GM12878 (cell line): ENCODE measurements at regions not wholly inside any gene's neighbourhood (a gene's known extent, or its start where the extent isn't known, plus 50 kb on each side); places are given as distances from the start of the nearest gene placed in this dataset.

ENCODE experiments used
- CEBPB ChIP-seq, 2 experiments: fragments of 150-350 bp in 1 of 2; IDR thresholded peaks; 2 replicates each; pipeline ENCODE4 v1.6.1; 2012 to 2014; ENCODE audit warnings: low read depth in 2 of 2, low read length in 2 of 2, borderline replicate concordance in 1 of 2, inconsistent platforms in 1 of 2
- FOXM1 ChIP-seq: IDR thresholded peaks from 2 replicates; pipeline ENCODE4 v1.6.1; 2012; ENCODE audit warnings: low read depth, mild to moderate bottlenecking, inconsistent platforms, low read length, moderate library complexity
- GATAD2B ChIP-seq: fragments of 450-650 bp; conservative IDR thresholded peaks from 2 replicates; pipeline ENCODE4 v1.6.1; 2017; ENCODE audit warnings: low read depth, mild to moderate bottlenecking, moderate library complexity
- KDM1A ChIP-seq: fragments of 200-600 bp; sonication (generic); IDR thresholded peaks from 2 replicates; pipeline ENCODE4 v1.6.1; 2016; ENCODE audit warnings: borderline replicate concordance
- MEF2B ChIP-seq: fragments of 450-650 bp; IDR thresholded peaks from 2 replicates; pipeline ENCODE4 v1.6.1; 2018; ENCODE audit warnings: mild to moderate bottlenecking, moderate library complexity; ENCODE audit not compliant: partially characterized antibody, poor library complexity, severe bottlenecking
- NR2C1 ChIP-seq: fragments of 450-650 bp; IDR thresholded peaks from 2 replicates; pipeline ENCODE4 v1.6.1; 2017; ENCODE audit warnings: antibody characterized with exemption, mild to moderate bottlenecking, moderate library complexity
- POLR2AphosphoS2 ChIP-seq: IDR thresholded peaks from 2 replicates; pipeline ENCODE4 v1.6.1; 2011; ENCODE audit warnings: low read depth, mild to moderate bottlenecking, low read length, improper control_type of control experiment, moderate library complexity
- SMAD5 ChIP-seq: IDR thresholded peaks from 2 replicates; pipeline ENCODE4 v1.6.1; 2016; ENCODE audit warnings: antibody characterized with exemption, low read depth
- TF ChIP-seq, protein P1 (sequence below): IDR thresholded peaks from 2 replicates; pipeline ENCODE4 v1.6.1; 2011; ENCODE audit warnings: borderline replicate concordance, low read depth, mild to moderate bottlenecking, moderate library complexity, mixed read lengths, low read length; ENCODE audit not compliant: insufficient read depth; ENCODE audit errors: extremely low read length
- TF ChIP-seq, protein P2 (sequence below): fragments of 450-650 bp; IDR thresholded peaks from 2 replicates; pipeline ENCODE4 v1.6.1; 2016; ENCODE audit warnings: mild to moderate bottlenecking
- TF ChIP-seq, protein P3 (sequence below): fragments of 450-650 bp; IDR thresholded peaks from 2 replicates; pipeline ENCODE4 v1.6.1; 2017; ENCODE audit warnings: low read depth, mild to moderate bottlenecking, moderate library complexity
- TF ChIP-seq, protein P4 (sequence below): fragments of 450-650 bp; IDR thresholded peaks from 2 replicates; pipeline ENCODE4 v1.6.1; 2016; ENCODE audit warnings: mild to moderate bottlenecking, moderate library complexity, borderline replicate concordance
- TF ChIP-seq, protein P5 (sequence below): fragments of 450-650 bp; formaldehyde crosslinking; IDR thresholded peaks from 2 replicates; pipeline ENCODE4 v1.4.0; 2022; ENCODE audit warnings: mild to moderate bottlenecking, moderate library complexity
- TF ChIP-seq, protein P6 (sequence below): fragments of 450-650 bp; IDR thresholded peaks from 2 replicates; pipeline ENCODE4 v1.6.1; 2017; ENCODE audit warnings: mild to moderate bottlenecking

DNA sequence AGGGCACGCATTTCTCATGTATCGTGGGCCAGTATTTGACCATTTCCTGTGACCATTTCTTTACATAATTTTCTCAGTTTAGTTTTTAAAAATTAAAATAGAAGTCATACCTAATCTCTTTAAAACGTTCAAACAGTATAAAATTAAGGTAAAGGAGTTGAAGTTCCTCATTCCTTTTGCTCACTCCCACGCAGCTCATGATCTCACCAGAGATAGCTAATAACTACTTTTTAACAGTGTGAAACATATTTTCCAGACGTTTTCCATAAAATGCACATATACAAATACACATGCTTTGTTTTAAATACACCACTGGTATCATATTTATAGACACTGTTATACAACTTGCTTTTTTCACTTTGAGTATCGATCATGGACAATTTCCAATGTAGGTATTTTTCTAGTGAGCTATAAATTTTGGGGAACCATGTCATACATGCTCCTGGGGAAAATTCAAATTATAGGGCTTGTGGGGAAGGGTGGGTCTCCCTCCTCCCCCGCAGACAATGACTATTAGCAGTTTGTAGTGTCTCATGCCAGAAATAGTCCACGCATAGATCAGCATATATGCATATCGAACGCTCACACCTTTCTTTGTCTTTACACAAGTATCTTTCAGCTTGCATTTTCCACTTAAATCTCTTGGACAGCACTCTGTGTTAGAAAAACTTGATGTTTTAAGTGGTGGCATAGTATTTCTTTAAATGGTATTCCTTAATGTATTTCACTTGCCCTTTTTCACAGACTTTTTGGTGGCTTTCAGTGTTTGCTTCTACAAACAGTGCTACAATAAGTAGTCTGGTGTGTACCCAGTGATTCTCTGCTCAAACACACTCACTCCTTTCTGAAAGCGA, 145.5 kb upstream of the ZNF217 start (continued):
- TF ChIP-seq, protein P1, sequence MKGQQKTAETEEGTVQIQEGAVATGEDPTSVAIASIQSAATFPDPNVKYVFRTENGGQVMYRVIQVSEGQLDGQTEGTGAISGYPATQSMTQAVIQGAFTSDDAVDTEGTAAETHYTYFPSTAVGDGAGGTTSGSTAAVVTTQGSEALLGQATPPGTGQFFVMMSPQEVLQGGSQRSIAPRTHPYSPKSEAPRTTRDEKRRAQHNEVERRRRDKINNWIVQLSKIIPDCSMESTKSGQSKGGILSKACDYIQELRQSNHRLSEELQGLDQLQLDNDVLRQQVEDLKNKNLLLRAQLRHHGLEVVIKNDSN = no peak
- TF ChIP-seq, protein P2, sequence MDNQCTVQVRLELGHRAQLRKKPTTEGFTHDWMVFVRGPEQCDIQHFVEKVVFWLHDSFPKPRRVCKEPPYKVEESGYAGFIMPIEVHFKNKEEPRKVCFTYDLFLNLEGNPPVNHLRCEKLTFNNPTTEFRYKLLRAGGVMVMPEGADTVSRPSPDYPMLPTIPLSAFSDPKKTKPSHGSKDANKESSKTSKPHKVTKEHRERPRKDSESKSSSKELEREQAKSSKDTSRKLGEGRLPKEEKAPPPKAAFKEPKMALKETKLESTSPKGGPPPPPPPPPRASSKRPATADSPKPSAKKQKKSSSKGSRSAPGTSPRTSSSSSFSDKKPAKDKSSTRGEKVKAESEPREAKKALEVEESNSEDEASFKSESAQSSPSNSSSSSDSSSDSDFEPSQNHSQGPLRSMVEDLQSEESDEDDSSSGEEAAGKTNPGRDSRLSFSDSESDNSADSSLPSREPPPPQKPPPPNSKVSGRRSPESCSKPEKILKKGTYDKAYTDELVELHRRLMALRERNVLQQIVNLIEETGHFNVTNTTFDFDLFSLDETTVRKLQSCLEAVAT = no peak
- TF ChIP-seq CEBPB (IDR thresholded peaks at IDR 0.05; ENCODE audit: borderline replicate concordance in 1 of 2, low read depth in 2 of 2, low read length in 2 of 2) (no peak), MEF2B (peak; percentile 81), KDM1A (no peak), GATAD2B (0 out of 2 replicates have a peak, but pooled peaks have one; percentile 32), SMAD5 (no peak), NR2C1 (0 out of 2 replicates have a peak, but pooled peaks have one; percentile 9), POLR2AphosphoS2 (no peak), FOXM1 (0 out of 2 replicates have a peak, but pooled peaks have one; percentile 18)
- TF ChIP-seq, protein P3, sequence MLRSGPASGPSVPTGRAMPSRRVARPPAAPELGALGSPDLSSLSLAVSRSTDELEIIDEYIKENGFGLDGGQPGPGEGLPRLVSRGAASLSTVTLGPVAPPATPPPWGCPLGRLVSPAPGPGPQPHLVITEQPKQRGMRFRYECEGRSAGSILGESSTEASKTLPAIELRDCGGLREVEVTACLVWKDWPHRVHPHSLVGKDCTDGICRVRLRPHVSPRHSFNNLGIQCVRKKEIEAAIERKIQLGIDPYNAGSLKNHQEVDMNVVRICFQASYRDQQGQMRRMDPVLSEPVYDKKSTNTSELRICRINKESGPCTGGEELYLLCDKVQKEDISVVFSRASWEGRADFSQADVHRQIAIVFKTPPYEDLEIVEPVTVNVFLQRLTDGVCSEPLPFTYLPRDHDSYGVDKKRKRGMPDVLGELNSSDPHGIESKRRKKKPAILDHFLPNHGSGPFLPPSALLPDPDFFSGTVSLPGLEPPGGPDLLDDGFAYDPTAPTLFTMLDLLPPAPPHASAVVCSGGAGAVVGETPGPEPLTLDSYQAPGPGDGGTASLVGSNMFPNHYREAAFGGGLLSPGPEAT = peak; percentile 38; the same call in 1 of the 2 replicates
- TF ChIP-seq, protein P4, sequence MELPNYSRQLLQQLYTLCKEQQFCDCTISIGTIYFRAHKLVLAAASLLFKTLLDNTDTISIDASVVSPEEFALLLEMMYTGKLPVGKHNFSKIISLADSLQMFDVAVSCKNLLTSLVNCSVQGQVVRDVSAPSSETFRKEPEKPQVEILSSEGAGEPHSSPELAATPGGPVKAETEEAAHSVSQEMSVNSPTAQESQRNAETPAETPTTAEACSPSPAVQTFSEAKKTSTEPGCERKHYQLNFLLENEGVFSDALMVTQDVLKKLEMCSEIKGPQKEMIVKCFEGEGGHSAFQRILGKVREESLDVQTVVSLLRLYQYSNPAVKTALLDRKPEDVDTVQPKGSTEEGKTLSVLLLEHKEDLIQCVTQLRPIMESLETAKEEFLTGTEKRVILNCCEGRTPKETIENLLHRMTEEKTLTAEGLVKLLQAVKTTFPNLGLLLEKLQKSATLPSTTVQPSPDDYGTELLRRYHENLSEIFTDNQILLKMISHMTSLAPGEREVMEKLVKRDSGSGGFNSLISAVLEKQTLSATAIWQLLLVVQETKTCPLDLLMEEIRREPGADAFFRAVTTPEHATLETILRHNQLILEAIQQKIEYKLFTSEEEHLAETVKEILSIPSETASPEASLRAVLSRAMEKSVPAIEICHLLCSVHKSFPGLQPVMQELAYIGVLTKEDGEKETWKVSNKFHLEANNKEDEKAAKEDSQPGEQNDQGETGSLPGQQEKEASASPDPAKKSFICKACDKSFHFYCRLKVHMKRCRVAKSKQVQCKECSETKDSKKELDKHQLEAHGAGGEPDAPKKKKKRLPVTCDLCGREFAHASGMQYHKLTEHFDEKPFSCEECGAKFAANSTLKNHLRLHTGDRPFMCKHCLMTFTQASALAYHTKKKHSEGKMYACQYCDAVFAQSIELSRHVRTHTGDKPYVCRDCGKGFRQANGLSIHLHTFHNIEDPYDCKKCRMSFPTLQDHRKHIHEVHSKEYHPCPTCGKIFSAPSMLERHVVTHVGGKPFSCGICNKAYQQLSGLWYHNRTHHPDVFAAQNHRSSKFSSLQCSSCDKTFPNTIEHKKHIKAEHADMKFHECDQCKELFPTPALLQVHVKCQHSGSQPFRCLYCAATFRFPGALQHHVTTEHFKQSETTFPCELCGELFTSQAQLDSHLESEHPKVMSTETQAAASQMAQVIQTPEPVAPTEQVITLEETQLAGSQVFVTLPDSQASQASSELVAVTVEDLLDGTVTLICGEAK = no peak
- TF ChIP-seq, protein P5, sequence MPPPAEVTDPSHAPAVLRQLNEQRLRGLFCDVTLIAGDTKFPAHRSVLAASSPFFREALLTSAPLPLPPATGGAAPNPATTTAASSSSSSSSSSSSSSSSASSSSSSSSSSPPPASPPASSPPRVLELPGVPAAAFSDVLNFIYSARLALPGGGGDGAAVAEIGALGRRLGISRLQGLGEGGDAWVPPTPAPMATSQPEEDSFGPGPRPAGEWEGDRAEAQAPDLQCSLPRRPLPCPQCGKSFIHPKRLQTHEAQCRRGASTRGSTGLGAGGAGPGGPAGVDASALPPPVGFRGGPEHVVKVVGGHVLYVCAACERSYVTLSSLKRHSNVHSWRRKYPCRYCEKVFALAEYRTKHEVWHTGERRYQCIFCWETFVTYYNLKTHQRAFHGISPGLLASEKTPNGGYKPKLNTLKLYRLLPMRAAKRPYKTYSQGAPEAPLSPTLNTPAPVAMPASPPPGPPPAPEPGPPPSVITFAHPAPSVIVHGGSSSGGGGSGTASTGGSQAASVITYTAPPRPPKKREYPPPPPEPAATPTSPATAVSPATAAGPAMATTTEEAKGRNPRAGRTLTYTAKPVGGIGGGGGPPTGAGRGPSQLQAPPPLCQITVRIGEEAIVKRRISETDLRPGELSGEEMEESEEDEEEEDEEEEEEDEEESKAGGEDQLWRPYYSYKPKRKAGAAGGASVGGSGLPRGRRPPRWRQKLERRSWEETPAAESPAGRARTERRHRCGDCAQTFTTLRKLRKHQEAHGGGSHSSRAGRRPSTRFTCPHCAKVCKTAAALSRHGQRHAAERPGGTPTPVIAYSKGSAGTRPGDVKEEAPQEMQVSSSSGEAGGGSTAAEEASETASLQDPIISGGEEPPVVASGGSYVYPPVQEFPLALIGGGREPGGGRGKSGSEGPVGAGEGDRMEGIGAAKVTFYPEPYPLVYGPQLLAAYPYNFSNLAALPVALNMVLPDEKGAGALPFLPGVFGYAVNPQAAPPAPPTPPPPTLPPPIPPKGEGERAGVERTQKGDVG = no peak
- TF ChIP-seq, protein P6, sequence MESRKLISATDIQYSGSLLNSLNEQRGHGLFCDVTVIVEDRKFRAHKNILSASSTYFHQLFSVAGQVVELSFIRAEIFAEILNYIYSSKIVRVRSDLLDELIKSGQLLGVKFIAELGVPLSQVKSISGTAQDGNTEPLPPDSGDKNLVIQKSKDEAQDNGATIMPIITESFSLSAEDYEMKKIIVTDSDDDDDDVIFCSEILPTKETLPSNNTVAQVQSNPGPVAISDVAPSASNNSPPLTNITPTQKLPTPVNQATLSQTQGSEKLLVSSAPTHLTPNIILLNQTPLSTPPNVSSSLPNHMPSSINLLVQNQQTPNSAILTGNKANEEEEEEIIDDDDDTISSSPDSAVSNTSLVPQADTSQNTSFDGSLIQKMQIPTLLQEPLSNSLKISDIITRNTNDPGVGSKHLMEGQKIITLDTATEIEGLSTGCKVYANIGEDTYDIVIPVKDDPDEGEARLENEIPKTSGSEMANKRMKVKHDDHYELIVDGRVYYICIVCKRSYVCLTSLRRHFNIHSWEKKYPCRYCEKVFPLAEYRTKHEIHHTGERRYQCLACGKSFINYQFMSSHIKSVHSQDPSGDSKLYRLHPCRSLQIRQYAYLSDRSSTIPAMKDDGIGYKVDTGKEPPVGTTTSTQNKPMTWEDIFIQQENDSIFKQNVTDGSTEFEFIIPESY = no peak
